Panc1 (cell line): ENCODE measurements at regions not wholly inside any gene's neighbourhood (a gene's known extent, or its start where the extent isn't known, plus 50 kb on each side); places are given as distances from the start of the nearest gene placed in this dataset.

Experiments
- POLR2AphosphoS5 ChIP-seq: IDR thresholded peaks from 2 replicates; pipeline ENCODE4 v1.6.1; 2012; ENCODE audit warnings: mild to moderate bottlenecking, low read depth, low read length, moderate library complexity
- SIN3A ChIP-seq: IDR thresholded peaks from 2 replicates; pipeline ENCODE4 v1.6.1; 2012; ENCODE audit warnings: low read depth, mild to moderate bottlenecking, low read length, moderate library complexity, borderline replicate concordance; ENCODE audit not compliant: insufficient read depth
- TCF7L2 ChIP-seq: IDR thresholded peaks from 2 replicates; pipeline ENCODE4 v1.6.1; 2011; ENCODE audit warnings: mild to moderate bottlenecking, low read depth, low read length, inconsistent platforms
- TF ChIP-seq, protein P1 (sequence below): fragments of 450-650 bp; IDR thresholded peaks from 2 replicates; pipeline ENCODE4 v1.5.1; 2017; ENCODE audit warnings: mild to moderate bottlenecking
- TF ChIP-seq, protein P2 (sequence below), 2 experiments: IDR thresholded peaks; 2 replicates each; pipeline ENCODE4 v1.6.1; 2011 to 2012; ENCODE audit warnings: low read depth in 2 of 2, control low read depth in 1 of 2, low read length in 1 of 2, mild to moderate bottlenecking in 1 of 2, moderate library complexity in 1 of 2; ENCODE audit not compliant: insufficient read depth in 1 of 2

GRCh38 chr2:120613742-120614571 is 121.7 kb upstream of the GLI2 start:
- TF ChIP-seq, protein P1, sequence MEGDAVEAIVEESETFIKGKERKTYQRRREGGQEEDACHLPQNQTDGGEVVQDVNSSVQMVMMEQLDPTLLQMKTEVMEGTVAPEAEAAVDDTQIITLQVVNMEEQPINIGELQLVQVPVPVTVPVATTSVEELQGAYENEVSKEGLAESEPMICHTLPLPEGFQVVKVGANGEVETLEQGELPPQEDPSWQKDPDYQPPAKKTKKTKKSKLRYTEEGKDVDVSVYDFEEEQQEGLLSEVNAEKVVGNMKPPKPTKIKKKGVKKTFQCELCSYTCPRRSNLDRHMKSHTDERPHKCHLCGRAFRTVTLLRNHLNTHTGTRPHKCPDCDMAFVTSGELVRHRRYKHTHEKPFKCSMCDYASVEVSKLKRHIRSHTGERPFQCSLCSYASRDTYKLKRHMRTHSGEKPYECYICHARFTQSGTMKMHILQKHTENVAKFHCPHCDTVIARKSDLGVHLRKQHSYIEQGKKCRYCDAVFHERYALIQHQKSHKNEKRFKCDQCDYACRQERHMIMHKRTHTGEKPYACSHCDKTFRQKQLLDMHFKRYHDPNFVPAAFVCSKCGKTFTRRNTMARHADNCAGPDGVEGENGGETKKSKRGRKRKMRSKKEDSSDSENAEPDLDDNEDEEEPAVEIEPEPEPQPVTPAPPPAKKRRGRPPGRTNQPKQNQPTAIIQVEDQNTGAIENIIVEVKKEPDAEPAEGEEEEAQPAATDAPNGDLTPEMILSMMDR, result no peak
- TF ChIP-seq POLR2AphosphoS5 (no peak), SIN3A (no peak), TCF7L2 (no peak)
- TF ChIP-seq, protein P2, sequence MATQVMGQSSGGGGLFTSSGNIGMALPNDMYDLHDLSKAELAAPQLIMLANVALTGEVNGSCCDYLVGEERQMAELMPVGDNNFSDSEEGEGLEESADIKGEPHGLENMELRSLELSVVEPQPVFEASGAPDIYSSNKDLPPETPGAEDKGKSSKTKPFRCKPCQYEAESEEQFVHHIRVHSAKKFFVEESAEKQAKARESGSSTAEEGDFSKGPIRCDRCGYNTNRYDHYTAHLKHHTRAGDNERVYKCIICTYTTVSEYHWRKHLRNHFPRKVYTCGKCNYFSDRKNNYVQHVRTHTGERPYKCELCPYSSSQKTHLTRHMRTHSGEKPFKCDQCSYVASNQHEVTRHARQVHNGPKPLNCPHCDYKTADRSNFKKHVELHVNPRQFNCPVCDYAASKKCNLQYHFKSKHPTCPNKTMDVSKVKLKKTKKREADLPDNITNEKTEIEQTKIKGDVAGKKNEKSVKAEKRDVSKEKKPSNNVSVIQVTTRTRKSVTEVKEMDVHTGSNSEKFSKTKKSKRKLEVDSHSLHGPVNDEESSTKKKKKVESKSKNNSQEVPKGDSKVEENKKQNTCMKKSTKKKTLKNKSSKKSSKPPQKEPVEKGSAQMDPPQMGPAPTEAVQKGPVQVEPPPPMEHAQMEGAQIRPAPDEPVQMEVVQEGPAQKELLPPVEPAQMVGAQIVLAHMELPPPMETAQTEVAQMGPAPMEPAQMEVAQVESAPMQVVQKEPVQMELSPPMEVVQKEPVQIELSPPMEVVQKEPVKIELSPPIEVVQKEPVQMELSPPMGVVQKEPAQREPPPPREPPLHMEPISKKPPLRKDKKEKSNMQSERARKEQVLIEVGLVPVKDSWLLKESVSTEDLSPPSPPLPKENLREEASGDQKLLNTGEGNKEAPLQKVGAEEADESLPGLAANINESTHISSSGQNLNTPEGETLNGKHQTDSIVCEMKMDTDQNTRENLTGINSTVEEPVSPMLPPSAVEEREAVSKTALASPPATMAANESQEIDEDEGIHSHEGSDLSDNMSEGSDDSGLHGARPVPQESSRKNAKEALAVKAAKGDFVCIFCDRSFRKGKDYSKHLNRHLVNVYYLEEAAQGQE (IDR thresholded peaks at IDR 0.05; ENCODE audit: insufficient read depth in 1 of 2, low read depth in 2 of 2, low read length in 1 of 2), result no peak
